Lung (tissue), 11 donors: ENCODE measurements at regions not wholly inside any gene's neighbourhood (a gene's known extent, or its start where the extent isn't known, plus 50 kb on each side); places are given as distances from the start of the nearest gene placed in this dataset.

Experiments
- ATAC-seq: fragments of 200-7000 bp; cut with Tn5 transposase; one replicate; pipeline ENCODE4 v1.9.1; 2020; ENCODE audit warnings: moderate number of reproducible peaks; ENCODE audit not compliant: insufficient read depth, low FRiP score
- DNase-seq, 3 donors: peaks; one replicate each; pipeline ENCODE4 v3.0.0-alpha.2; 2013 to 2017
- H3K27ac ChIP-seq, 2 donors: one replicate each; pipeline ENCODE4 v1.5.1; 2013; ENCODE audit warnings: mild to moderate bottlenecking in 2 of 2, moderate library complexity in 2 of 2, control low read depth in 1 of 2, inconsistent platforms in 1 of 2, low read depth in 1 of 2, low read length in 1 of 2
- H3K27me3 ChIP-seq, 3 donors: one replicate each; pipeline ENCODE4 v1.5.1; 2013; ENCODE audit warnings: low read length in 2 of 3; ENCODE audit not compliant: control insufficient read depth in 3 of 3, insufficient read depth in 3 of 3
- H3K36me3 ChIP-seq, 4 donors: one replicate each; pipeline ENCODE4 v1.5.1; 2013; ENCODE audit warnings: low read length in 4 of 4, mild to moderate bottlenecking in 1 of 4, moderate library complexity in 1 of 4; ENCODE audit not compliant: control insufficient read depth in 4 of 4, insufficient read depth in 4 of 4
- H3K4me1 ChIP-seq, 5 donors: one replicate each; pipeline ENCODE4 v1.5.1; 2013; ENCODE audit warnings: low read length in 5 of 5, mild to moderate bottlenecking in 2 of 5, moderate library complexity in 1 of 5; ENCODE audit not compliant: control insufficient read depth in 5 of 5, insufficient read depth in 5 of 5
- H3K4me3 ChIP-seq: one replicate; pipeline ENCODE4 v1.5.1; 2013; ENCODE audit warnings: mild to moderate bottlenecking, control low read depth, moderate library complexity
- H3K9ac ChIP-seq, 2 donors: one replicate each; pipeline ENCODE4 v1.5.1; 2013; ENCODE audit warnings: low read length in 2 of 2, control low read depth in 1 of 2; ENCODE audit not compliant: insufficient read depth in 1 of 2
- H3K9me3 ChIP-seq, 4 donors: one replicate each; pipeline ENCODE4 v1.5.1; 2013; ENCODE audit warnings: low read length in 3 of 4, mild to moderate bottlenecking in 1 of 4, moderate library complexity in 1 of 4; ENCODE audit not compliant: control insufficient read depth in 4 of 4, insufficient read depth in 3 of 4
- CTCF ChIP-seq: IDR thresholded peaks from 2 replicates; pipeline ENCODE4 v1.5.1; 2012; ENCODE audit warnings: mild to moderate bottlenecking; ENCODE audit errors: control extremely low read depth, extremely low read depth
- WGBS, 2 donors: extraction: QIAGEN DNeasy Blood & Tissue Kit; methylation state at CpG; one replicate each; pipeline ENCODE4 v1.1.7; 2013; 5-methylcytosine and 5-hydroxymethylcytosine counted together
- donor health status: control.
- donor health status: control.
- donor health status: Bipolar disorder and iron deficiency.
- donor health status: healthy.
- donor health status: DM: yes; HTN: yes; CAD: no.

- Histone ChIP-seq H3K4me1 (no peaks in the 10 kb centered on the region), H3K9me3 (no peaks in the 10 kb centered on the region), H3K27ac (no peak overlapping the region), H3K9ac (no peak overlapping the region), H3K27me3 (peaks cover 0 to 3% (median 0%) of the 10 kb centered on the region in 3 donors), H3K36me3 (no peaks in the 10 kb centered on the region), H3K4me3 (no peak overlapping the region)
- ATAC-seq: no peak
- DNase-seq: no peak
- no peak for TF ChIP-seq CTCF
- WGBS, 2 donors: 90% methylated on average over 5 of the region's 5 CpGs
These were observed 319.3 kb upstream of the UBE2E3 start for GRCh38 chr2:180660881-180661685.

DNA sequence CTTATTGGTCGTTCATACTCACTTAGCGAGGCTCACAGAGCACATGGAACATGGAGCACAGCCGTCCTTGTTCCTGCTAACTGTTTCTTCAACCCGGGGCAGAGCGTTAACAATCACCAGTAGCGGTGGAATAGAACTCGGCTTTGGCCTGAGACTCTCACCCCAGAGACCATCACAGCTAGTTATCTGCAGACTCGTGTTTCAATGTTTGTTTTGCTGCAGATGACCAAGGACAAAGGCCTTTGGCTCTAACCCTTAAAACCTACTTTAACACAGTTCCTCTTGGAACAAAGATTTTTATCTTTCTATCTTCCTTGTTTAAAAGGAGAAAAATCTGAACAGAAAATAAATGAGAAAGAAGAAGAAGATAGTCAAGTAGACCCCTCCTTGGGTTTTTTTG lies 320.2 kb upstream of the UBE2E3 start:
- no peak for ATAC-seq

GRCh38 chr2:180657054-180657453 lies 323.4 kb upstream of the UBE2E3 start:
- DNase-seq (no peak), ATAC-seq (peak; percentile 60)
- no peaks in the 10 kb centered on the region for H3K36me3 ChIP-seq
- peaks cover 0 to 8% (median 0%) of the 10 kb centered on the region in 5 donors for H3K4me1 ChIP-seq
- no peaks in the 10 kb centered on the region for H3K9me3 ChIP-seq
- 60 to 95% methylated on average over 1 of the region's 1 CpG for WGBS, 2 donors
- no peak for TF ChIP-seq CTCF
- no peaks in the 10 kb centered on the region for H3K27me3 ChIP-seq
- H3K27ac ChIP-seq: no peak overlapping the region
- H3K4me3 ChIP-seq: no peak overlapping the region
- H3K9ac ChIP-seq: no peak overlapping the region

More for the DNA sequence above, 320.2 kb upstream of the UBE2E3 start:
- no peak overlapping the region for H3K27ac ChIP-seq
- no peak overlapping the region for H3K4me3 ChIP-seq
- H3K27me3 ChIP-seq: peaks cover 0 to 3% (median 0%) of the 10 kb centered on the region in 3 donors
- DNase-seq: no peak
- no peak for TF ChIP-seq CTCF
- H3K9me3 ChIP-seq: no peaks in the 10 kb centered on the region
- no peaks in the 10 kb centered on the region for H3K4me1 ChIP-seq
- WGBS, 2 donors: 72 to 83% methylated on average over 8 of the region's 8 CpGs
- H3K9ac ChIP-seq: no peak overlapping the region
- H3K36me3 ChIP-seq: no peaks in the 10 kb centered on the region
